HTR-8/SVneo (cell line): ENCODE measurements at regions not wholly inside any gene's neighbourhood (a gene's known extent, or its start where the extent isn't known, plus 50 kb on each side); places are given as distances from the start of the nearest gene placed in this dataset.
"Not testable (repeated sequence)": the region's sequence is repeated elsewhere in the genome, so short reads cannot be mapped to it uniquely, and the experiment has no call there.

ENCODE experiments used
- DNase-seq: peaks from one replicate; pipeline ENCODE4 v3.0.0; 2011; ENCODE audit warnings: low spot score, mixed read lengths; ENCODE audit not compliant: insufficient read length
- FAIRE-seq: peaks from 2 replicates; lab custom pipeline; 2011; peaks lifted over from hg19 to GRCh38; lab: Jason Lieb, UNC

GRCh38 chr11:89545691-89546090 lies 54.5 kb upstream of the NOX4 start:
- FAIRE-seq = no peak

DNA sequence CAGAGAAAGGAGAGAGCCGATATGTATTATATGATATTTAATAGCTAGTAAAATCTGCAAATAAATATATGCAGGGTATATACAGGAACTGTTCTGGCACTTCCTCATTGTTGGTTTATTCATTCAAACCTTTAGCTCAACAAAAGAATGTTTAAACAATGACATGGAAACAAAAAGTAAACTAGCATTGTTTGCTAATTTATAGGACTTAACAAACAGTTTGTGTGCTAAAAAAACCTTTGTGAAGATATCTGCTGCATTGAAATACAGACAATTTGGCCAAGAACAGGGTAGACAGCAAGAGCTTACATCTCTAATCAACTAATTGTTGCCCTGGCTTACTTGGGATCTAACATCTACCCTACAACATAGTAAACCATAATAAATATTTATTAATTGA lies 64.6 kb upstream of the NOX4 start:
- not testable (repeated sequence) for DNase-seq, FAIRE-seq

More at GRCh38 chr11:89545691-89546090, 54.5 kb upstream of the NOX4 start:
- no peak for DNase-seq

GRCh38 chr11:89556731-89557707 lies 65.8 kb upstream of the NOX4 start:
- FAIRE-seq, DNase-seq: not testable (repeated sequence)

DNA sequence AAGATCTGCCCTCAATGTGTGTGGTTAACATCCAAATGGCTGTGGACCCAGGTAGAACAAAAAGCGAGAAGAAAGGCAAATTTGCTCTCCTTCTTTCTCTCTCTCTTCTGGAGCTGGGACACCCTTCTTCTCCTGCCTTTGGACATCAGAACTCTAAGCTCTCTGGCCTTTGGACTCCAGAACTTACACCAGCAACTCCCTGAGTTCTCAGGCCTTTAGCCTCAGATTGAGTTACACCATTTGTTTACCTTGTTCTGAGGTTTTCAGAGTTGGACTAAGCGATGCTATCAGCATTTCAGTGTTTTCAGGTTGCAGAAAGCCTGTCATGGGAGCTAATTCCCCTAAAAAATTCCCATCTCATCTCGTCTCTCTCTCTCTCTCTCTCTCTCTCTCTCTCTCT lies 69.4 kb upstream of the NOX4 start:
- FAIRE-seq, DNase-seq: not testable (repeated sequence)

DNA sequence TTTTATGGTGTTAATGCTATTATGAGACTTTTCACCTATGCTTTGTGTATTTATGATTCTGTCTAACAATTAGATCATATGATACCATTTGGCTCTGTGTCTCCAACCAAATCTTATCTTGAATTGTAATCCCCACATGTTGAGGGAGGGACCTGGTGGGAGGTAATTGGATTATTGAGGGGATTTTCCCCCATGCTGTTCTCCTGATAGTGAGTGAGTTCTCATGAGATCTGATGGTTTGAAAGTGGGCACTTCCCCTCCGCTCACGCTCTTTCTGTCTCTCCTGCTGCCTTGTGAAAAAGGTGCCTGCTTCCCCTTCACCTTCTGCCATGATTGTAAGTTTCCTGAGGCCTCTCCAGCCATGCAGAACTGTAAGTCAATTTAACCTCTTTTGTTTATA lies 71.6 kb upstream of the NOX4 start:
- FAIRE-seq, DNase-seq: not testable (repeated sequence)

DNA sequence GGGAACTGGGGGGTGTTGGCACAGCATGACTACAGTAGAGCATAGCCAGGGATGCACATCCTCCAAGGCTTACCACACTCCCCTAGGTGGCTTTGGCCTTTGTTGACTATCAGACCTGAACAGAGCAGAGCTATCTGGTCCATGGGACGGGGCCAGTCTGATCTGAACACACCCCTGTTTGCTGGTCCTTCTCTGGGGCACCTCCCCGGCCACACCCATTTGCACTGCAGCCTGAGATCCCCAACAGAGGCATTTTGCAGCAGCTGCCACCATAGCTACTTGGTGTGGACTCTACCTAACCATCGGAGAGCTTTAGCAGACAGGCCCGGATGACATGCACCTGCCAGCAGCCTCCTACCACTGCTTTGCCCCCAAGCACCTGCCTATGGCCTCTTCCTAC lies 75.8 kb upstream of the NOX4 start:
- FAIRE-seq (no peak), DNase-seq (no peak)

- FAIRE-seq, DNase-seq: not testable (repeated sequence)
Measured at GRCh38 chr11:89569387-89569786, 78.2 kb upstream of the NOX4 start.

- FAIRE-seq = peak; percentile 51
- DNase-seq = not testable (repeated sequence)
Measured at GRCh38 chr11:89571706-89572105, 80.5 kb upstream of the NOX4 start.

DNA sequence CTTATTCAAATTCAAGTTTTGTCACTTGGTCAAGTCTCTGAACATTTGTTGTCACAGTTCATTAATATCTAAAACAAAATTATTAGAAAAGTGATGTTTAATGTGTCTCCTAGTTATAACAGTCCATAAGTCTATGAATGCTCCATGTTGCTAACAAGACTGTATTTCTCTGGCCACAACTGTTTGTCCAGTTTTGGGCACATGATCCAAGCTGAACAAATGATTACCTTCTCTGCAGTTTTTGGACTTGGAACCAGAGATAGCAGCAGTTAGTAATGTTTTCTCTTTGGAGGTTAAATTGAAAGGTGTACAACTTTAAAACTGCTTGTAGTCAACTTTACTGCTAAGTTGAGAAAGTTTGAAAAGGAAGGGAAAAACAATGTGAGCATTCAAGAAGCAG lies 84.7 kb upstream of the NOX4 start:
- DNase-seq, FAIRE-seq: not testable (repeated sequence)

GRCh38 chr11:89577428-89577827 lies 86.3 kb upstream of the NOX4 start:
- not testable (repeated sequence) for FAIRE-seq, DNase-seq

DNA sequence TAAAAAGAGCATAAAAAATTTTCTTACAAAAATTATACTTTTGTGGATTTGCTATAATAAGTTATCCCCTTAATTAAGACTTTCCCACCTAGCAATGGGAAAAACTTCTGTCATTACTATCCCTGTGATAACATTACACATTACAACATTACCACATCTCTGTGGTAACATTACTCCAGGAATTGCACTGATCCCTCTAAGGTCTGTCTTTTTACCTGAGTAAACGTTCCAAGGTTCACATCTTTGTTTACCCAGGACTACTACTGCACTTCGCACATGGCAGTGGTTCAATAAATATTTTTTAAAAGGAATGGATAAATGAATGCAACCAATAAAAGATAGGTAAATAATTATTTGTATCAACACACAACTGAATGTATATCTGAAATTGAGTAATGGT lies 92.4 kb upstream of the NOX4 start:
- no peak for FAIRE-seq
- DNase-seq = no peak

DNA sequence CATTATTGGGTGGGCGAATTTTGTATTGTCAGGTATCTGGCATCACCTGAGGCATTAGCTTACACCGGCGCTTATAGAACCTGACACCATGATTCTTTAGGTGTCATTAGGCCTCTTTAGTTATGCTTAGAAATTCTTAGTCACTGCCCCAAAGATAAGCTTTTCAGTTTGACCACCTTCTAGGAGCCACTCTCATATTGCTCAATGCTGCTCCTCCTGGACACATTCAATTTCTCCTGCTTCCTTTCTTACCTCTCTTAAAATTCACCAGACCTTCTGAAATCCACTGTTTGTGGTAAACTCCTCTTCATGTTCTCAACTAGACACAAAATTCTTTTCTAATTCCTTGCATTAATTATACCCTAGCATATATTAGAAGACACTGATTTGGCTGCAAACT lies 93.9 kb upstream of the NOX4 start:
- DNase-seq = not testable (repeated sequence)

DNA sequence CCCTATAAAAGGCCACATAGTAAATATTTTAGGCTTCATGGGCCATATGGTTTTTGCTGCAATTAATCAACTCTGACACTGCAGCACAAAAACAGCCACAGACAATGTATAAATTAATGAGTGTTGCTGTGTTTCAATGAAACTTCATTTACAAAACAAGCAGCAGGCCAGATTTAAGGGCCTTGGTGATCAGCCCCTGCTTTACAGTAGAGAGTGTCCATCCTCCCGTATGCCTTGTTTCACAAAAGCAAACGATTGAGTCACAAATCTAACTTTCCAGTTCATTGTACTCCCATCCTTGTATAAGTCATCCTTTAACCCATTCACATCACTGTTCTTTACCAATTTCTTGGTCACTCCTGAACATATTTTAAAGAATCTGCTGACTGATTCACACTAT lies 94.3 kb upstream of the NOX4 start:
- DNase-seq, FAIRE-seq: not testable (repeated sequence)

More for the DNA sequence above, 93.9 kb upstream of the NOX4 start:
- FAIRE-seq = not testable (repeated sequence)

GRCh38 chr11:89589413-89589812 lies 98.2 kb upstream of the NOX4 start:
- FAIRE-seq, DNase-seq: not testable (repeated sequence)

DNA sequence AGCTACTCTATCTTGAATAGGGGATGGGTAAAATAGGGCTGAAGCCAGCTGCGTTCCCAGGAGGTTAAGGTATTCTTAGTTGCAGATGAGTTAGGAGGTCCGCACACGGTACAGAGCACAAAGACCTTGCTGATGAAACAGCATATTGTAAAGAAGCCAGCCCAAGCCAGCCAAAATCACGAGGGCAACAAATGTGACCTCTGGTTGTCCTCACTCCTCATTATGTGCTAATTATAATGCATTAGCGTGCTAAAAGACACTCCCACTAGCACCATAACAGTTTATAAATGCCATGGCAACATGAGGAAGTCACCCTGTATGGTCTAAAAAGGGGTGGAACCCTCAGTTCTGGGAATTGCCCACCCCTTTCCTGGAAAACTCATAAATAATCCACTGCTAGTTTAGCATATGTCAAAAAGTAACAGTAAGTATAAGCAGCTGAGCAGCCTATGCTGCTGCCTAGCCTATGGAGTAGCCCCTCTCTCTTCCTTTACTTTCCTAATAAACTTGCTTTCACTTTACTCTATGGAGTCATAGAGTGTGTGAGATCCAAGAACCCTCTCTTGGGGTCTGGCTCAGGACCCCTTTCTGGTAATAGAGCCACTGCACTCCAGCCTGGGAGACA lies 98.9 kb upstream of the NOX4 start:
- not testable (repeated sequence) for DNase-seq, FAIRE-seq

GRCh38 chr11:89601263-89601662 lies 108.8 kb upstream of the TRIM77 start:
- DNase-seq = not testable (repeated sequence)
- FAIRE-seq = peak; percentile 97

DNA sequence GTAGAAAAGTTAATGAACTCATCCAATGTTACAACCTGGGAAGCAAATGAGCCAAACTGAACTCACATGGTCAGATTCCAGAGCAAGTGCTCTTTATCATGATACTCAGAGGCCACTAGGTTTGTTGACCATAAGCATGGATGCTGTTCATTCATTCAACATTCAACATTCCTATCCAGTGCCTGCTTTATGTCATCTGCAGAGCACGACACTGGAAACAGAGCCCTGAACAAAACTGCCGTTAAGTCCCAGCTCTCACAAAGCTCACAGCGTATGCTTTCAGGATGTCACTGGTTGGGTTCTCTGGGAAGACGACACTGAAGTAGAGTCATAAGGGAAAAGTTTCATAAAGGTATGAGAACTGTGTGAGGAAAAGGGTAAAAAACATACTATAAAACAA lies 105.8 kb upstream of the TRIM77 start:
- DNase-seq (no peak), FAIRE-seq (no peak)

DNA sequence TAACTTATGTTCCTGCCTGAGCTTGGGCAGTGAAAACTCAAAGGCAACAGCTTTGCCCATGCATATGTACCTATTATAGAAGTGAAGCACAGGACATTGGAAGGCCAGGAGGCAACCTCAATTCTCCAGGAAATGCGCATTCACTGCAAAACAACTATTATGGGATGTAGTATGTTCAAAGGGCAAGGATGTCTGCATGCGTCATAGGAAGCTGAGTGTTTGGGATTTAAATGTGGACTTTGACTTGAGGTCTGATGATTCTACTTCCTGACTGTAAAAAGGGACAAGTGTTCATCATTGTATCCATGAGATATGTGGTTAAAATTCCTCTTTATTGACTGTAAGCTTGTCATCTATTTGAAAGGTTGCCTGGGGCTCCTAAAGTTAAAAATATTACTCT lies 103.3 kb upstream of the TRIM77 start:
- peak; percentile 92 for FAIRE-seq
- DNase-seq = not testable (repeated sequence)

DNA sequence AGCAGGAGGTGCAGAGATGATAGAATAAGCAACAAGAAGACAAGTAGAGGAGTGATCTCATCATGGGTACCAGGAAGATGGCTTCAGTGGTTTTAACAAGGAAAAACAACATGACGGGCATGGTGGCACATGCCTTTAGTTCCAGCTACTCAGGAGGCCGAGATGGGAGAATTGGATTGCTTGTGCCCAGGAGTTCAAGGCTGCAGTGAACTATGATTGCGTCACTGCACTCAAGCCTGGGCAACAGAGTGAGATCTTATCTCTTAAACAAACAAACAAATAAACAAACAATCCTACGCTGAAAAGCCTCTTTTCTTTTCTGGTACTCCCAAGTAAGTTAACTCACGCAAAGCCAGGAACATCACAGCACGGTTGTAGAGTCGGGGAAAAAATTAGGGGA lies 102.6 kb upstream of the TRIM77 start:
- DNase-seq = not testable (repeated sequence)
- FAIRE-seq = peak; percentile 89

DNA sequence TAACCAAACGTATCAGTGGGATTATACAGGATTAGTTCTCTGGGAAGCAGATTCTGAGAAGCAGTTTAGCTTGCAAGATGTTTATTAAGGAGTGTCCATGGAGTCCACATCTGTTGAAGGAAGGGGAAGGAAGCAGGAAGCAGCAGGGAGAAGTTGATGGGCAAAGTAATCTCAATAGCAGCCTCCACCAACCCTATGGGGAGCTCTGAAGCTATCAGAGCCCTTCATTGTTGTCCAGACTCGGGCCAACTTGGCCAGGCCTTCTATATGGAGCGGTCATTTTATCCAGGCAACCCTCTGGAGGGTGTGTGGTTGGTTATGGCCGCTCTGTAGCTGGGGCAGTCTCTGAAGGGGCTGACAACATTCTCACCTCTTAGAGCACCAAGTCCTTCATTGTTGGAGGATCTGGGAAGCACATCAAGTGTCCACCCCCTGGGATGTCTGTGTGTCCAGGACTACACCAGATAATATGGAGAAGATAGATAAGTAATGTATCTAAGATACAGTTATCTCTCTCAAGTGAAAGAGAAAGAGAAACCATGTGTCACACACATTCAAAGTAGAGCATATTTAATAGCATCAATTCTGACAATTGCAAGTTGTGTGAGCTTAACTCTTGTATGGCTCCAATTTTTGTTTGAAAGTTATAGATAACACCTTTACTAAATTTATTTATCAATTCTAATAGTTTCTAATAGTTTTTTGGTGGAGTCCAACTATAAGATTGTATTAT lies 101.7 kb upstream of the TRIM77 start:
- FAIRE-seq (no peak), DNase-seq (no peak)
